Astrocyte of the spinal cord (primary cell): ENCODE measurements at regions not wholly inside any gene's neighbourhood (a gene's known extent, or its start where the extent isn't known, plus 50 kb on each side); places are given as distances from the start of the nearest gene placed in this dataset.

Experiments used
- DNase-seq: peaks from one replicate; pipeline ENCODE4 v3.0.0; 2011; ENCODE audit warnings: low read depth, low spot score
- H3K4me3 ChIP-seq: 2 replicates; pipeline ENCODE4 v1.5.1; 2011; ENCODE audit warnings: low read depth, mild to moderate bottlenecking, low read length, moderate library complexity
- in situ Hi-C: cut with HindIII; loops from 2 replicates; pipeline ENCODE4 v1.10.0; 2017; ENCODE audit warnings: low sequenced_read_pairs
- TF ChIP-seq, protein P1 (sequence below): IDR thresholded peaks from 2 replicates; pipeline ENCODE4 v1.5.1; 2012; ENCODE audit warnings: low read depth, mild to moderate bottlenecking, low read length, inconsistent platforms

DNA sequence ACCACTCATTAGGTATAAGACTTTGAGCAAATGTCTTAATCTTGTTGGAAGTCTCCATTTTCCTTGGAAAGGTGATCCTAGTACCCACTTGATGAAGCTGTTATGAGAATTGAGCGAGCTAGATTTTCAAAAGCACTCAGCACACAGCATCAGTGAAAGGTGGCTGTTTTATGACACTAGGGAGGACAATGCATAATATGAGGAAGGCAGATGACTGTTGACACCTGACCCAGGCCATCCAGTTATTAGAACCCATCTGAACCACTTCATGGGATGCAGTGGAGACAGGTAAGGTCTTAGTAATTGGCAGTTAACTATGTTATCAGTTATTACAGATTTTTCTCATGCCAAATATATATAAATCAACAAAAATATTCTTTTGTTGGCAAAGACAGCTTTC, 369.9 kb upstream of the PDE3A start:
- TF ChIP-seq, protein P1, sequence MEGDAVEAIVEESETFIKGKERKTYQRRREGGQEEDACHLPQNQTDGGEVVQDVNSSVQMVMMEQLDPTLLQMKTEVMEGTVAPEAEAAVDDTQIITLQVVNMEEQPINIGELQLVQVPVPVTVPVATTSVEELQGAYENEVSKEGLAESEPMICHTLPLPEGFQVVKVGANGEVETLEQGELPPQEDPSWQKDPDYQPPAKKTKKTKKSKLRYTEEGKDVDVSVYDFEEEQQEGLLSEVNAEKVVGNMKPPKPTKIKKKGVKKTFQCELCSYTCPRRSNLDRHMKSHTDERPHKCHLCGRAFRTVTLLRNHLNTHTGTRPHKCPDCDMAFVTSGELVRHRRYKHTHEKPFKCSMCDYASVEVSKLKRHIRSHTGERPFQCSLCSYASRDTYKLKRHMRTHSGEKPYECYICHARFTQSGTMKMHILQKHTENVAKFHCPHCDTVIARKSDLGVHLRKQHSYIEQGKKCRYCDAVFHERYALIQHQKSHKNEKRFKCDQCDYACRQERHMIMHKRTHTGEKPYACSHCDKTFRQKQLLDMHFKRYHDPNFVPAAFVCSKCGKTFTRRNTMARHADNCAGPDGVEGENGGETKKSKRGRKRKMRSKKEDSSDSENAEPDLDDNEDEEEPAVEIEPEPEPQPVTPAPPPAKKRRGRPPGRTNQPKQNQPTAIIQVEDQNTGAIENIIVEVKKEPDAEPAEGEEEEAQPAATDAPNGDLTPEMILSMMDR: no peak
- in situ Hi-C loops: no loop called here
- DNase-seq: no peak
- no peak overlapping the region for H3K4me3 ChIP-seq

DNA sequence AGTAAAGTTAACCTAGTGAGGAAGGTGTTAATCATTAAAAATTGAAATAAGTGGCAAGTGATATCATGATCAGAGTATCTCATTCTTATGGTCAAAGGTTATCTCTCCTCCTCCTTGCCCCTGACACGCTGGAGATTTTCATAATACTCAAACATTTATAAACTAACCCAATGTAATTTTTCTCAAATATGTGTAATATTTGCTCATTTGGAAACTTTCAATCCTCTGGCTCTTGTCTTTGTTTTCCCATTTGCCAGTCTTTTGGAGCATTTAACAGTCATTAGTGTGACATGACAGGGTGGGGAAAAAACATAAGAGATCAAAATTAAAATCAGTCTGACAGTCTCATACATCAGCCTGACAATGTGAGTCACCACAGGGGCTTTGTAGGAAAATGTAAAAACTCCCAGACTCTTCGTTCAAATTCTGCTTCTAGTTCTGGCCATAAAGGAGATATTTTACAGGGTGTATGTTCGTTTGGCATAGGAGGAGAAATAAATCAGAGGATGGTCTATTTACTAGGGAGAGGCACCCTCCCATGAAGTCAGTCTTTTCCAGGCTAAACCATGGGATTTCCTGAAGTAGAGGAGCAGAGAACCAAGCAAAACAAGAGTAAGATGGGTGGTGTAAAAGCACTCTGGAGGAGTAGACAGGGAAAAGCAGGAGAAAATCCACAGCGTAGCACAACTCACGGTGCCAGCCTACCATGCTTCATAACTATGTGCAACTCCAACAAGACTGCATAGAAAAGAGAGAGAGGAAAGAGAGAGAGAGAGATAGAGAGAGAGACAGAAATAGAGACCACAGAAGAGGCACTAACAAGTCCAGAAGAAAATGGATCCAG, 369.2 kb upstream of the PDE3A start:
- DNase-seq: no peak
- H3K4me3 ChIP-seq: no peak overlapping the region
- TF ChIP-seq, protein P1: no peak
- in situ Hi-C loops: no loop called here

DNA sequence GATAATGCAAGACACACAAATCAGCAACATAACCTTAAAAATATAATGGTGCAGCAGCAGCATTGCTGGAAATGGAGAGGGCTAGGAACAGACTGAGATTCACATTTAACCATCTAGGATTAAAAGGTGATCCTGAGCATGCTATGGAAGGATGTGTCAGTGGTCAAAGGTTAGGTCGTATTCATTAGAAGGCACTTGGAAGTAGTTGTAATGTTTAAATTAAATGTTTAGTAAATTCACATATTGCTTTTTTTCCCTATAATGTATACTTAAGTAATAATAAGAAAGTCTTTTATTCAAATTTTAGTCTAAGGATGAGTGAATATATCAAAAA, 368.6 kb upstream of the PDE3A start:
- in situ Hi-C loops: no loop called here
- TF ChIP-seq, protein P1: no peak
- DNase-seq: no peak
- no peak overlapping the region for H3K4me3 ChIP-seq

DNA sequence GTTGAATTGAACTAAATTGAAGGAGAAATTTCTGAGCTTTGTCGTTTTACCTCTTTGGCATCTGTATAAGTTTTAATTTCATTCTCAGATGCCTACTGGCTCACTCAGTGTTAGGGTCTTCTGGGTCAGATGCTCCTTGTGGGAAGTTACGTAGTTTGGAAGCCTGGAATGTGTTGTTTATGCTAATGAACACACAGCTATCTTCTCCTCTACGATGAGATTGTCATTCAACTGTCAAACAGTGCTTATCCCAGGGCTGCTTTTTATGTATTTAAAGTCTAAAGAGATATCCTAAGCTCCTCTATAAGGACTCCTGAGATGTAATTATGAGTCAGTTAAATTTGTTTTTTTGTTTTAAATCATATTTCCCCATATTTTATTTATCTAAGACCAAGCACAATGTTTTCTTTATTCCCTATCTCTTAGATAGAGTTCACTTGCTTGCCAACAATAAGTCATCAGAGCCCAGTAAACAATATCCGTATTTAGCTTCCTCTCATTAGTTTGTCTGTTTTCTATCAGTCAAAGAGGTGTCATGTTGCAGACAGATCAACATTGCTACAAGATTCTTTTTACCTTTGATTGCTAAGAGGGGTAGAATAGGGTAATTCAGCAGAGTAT, 368.0 kb upstream of the PDE3A start:
- no peak for DNase-seq
- no peak overlapping the region for H3K4me3 ChIP-seq
- in situ Hi-C loops: no loop called here
- TF ChIP-seq, protein P1: no peak

DNA sequence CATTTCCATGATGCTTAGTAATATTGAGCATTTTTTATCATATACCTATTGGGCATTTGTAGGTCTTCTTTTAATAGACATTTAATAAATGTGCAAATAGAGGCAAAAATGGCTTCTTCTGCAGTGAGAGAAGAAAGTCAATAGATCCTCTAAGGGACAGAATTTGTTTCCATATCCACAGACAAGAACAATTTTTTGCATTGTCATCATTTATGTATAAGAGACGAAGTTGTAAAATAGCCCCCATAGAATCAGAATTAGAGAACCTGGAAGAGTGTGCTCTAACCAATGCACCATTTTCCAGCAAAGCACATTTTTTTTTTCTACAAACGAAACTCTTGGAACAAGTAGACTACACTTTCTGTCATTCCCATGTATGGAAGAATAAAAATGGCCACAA, 365.1 kb upstream of the PDE3A start:
- in situ Hi-C loops: no loop called here
- H3K4me3 ChIP-seq: no peak overlapping the region
- no peak for DNase-seq
- TF ChIP-seq, protein P1: no peak

DNA sequence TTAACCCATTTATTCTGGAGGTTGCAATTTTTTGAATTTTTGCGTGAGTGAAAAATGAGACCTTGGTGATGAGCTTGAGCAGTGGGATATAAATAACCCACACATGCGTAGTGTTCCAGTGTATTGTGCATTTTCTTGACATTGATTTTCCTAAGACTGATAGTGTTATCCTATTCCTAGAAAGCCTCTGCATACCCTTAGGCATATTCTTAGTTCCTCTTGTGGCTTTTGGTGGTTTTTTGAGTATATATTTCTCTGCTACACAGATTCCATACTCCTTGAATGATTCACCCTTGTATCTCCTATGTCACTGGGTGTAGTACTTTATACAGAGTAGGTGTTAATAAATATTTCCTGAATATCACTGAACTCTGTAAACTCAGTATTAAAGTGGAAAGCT, 363.4 kb upstream of the PDE3A start:
- H3K4me3 ChIP-seq: no peak overlapping the region
- no peak for DNase-seq
- in situ Hi-C loops: no loop called here
- TF ChIP-seq, protein P1: no peak
